GM10266 (cell line): ENCODE measurements at regions not wholly inside any gene's neighbourhood (a gene's known extent, or its start where the extent isn't known, plus 50 kb on each side); places are given as distances from the start of the nearest gene placed in this dataset.

Experiments used
- DNase-seq: peaks from one replicate; pipeline ENCODE4 v3.0.0; 2012; ENCODE audit errors: extremely low spot score
- TF ChIP-seq, protein P1 (sequence below): IDR thresholded peaks from 2 replicates; pipeline ENCODE4 v1.5.1; 2012; ENCODE audit warnings: mild to moderate bottlenecking, low read depth; ENCODE audit not compliant: control insufficient read depth, insufficient read depth; ENCODE audit errors: missing control alignments

GRCh38 chr16:61074324-61074723, 961.9 kb downstream of the CDH8 start:
- TF ChIP-seq, protein P1, sequence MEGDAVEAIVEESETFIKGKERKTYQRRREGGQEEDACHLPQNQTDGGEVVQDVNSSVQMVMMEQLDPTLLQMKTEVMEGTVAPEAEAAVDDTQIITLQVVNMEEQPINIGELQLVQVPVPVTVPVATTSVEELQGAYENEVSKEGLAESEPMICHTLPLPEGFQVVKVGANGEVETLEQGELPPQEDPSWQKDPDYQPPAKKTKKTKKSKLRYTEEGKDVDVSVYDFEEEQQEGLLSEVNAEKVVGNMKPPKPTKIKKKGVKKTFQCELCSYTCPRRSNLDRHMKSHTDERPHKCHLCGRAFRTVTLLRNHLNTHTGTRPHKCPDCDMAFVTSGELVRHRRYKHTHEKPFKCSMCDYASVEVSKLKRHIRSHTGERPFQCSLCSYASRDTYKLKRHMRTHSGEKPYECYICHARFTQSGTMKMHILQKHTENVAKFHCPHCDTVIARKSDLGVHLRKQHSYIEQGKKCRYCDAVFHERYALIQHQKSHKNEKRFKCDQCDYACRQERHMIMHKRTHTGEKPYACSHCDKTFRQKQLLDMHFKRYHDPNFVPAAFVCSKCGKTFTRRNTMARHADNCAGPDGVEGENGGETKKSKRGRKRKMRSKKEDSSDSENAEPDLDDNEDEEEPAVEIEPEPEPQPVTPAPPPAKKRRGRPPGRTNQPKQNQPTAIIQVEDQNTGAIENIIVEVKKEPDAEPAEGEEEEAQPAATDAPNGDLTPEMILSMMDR = no peak
- DNase-seq = no peak

GRCh38 chr16:61057635-61058034, 978.6 kb downstream of the CDH8 start:
- TF ChIP-seq, protein P1 = no peak
- DNase-seq = no peak

DNA sequence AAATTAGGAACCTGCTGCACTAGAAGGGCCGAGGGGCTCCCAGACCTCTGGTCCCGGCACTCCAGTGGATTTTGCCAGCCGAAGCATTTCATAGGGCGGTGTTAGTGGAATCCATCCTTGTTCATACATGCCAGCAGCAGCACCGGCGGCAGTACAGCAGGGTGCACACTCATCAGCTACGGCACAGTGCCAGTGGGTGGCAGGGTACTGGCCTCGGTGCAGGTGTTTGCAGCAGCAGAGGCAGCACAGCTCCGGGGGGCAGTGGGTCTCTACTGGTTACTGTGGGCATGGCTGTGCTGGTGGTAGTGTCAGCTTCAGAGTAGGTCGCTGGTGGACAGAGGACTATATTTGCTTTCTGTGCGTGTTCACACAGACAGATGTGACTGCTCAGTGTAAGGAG, 985.7 kb downstream of the CDH8 start:
- DNase-seq = no peak
- TF ChIP-seq, protein P1 = no peak

DNA sequence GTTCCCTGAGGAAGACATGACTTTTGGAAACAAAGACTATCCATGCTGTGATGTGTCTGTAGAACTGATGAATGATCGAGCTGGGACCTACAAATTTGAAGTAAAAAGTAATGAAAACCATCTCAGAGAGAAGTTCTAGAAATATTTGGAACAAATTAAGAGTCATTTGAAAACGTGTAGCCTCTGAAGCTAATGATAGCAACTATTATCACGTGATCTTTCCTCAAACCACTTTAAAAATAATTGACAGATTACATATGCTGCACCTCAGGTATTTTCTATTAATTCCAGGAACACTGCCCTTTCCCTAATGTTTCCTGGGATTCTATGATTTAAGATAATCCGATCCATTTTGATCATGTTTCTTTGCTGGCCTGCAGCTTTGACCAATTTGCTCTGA, 990.3 kb downstream of the CDH8 start:
- TF ChIP-seq, protein P1 = no peak
- DNase-seq = no peak

DNA sequence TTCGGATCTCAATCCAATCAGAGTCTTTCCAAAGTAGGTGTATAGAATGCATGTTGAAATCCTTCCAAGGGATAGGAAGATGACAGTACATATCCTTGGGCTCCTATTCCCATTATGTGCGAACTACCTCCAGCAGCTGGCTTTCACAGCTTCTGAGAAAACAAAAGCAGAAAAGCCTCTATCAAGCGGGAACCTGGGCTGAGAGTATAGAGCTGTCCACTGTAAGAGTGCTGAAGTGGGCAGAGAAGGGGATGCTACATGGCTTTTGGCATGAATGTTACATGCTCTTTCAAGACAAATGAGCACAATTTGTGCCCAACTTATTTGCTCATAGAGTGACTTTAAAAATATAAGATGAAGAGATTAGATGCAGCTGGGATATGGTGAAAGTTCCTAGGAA, 993.5 kb downstream of the CDH8 start:
- no peak for DNase-seq
- TF ChIP-seq, protein P1 = no peak

DNA sequence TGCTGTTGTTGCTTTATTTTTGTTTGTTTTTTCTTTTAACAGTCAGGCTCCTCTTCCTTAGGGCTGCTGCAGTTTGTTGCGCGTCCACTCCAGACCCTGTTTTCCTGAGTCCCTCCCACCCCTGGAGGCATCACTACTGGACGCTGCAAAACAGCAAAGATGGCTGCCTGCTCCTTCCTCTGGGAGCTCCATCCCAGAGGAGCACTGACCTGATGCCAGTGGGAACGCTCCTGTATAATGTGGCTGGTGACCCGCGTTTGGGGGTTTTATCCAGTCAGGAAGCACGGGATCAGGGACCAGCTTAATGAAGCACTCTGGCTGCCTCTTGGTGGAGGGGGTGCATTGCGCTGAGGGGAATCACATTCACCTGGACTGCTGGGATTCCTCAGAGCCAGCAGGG, 1005.6 kb downstream of the CDH8 start:
- TF ChIP-seq, protein P1 = no peak
- DNase-seq = no peak

- TF ChIP-seq, protein P1 = no peak
- DNase-seq = no peak
These were observed 1011.9 kb downstream of the CDH8 start for GRCh38 chr16:61024180-61024900.
